ENCODE measurements at regions not wholly inside any gene's neighbourhood (a gene's known extent, or its start where the extent isn't known, plus 50 kb on each side); places are given as distances from the start of the nearest gene placed in this dataset.

DNA sequence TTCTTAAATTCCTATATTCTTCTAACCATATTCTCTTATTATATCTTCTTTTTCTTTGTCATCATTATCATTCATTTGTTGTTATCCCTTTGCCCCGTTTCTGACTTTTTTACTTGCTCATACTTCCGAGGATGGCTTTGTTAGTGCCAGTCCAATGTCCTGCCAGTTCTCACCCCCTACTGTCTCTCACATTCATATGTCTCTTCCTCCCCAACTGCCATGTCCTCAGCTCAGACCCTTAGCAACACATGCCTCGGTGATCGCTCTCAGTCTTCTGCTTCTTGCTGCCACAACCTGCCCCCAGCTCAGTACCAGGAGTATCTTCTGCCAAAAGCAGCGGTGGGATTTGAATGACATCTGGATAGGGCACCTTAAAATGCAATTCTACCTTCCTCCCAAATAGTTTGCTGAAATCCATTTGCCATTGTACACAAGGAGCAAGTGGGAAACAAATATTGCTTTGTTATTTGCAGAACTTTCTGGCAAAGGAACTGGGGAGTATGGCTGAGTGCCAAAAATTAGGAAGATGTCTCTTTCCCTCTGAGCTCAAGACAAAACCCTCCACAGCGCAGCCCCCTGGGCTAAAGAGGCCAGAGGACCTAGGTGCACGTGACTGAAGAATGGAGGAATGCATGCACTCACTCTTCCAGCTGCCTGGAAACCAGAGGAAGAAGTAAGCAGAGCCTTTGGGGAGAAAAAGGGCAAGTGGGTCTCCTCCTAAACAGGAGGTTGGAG lies 57.7 kb upstream of the CTNNB1 start:
- ATAC-seq (no peak), DNase-seq (no peak)
- no peak overlapping the region for H3K27ac ChIP-seq
- H3K4me3 ChIP-seq: no peak overlapping the region
- no peaks in the 10 kb centered on the region for H3K27me3 ChIP-seq
- H3K36me3 ChIP-seq: no peaks in the 10 kb centered on the region
- intact Hi-C loops (cut with DNase I): no loop called here
- TF ChIP-seq, protein P1, sequence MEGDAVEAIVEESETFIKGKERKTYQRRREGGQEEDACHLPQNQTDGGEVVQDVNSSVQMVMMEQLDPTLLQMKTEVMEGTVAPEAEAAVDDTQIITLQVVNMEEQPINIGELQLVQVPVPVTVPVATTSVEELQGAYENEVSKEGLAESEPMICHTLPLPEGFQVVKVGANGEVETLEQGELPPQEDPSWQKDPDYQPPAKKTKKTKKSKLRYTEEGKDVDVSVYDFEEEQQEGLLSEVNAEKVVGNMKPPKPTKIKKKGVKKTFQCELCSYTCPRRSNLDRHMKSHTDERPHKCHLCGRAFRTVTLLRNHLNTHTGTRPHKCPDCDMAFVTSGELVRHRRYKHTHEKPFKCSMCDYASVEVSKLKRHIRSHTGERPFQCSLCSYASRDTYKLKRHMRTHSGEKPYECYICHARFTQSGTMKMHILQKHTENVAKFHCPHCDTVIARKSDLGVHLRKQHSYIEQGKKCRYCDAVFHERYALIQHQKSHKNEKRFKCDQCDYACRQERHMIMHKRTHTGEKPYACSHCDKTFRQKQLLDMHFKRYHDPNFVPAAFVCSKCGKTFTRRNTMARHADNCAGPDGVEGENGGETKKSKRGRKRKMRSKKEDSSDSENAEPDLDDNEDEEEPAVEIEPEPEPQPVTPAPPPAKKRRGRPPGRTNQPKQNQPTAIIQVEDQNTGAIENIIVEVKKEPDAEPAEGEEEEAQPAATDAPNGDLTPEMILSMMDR (IDR thresholded peaks at IDR 0.05): no peak
- TF ChIP-seq POLR2A (IDR thresholded peaks at IDR 0.05): no peak
- H3K4me1 ChIP-seq: peaks cover 0 to 5% (median 0%) of the 10 kb centered on the region in 12 donors
- H3K9me3 ChIP-seq: peaks cover 0 to 11% (median 7%) of the 10 kb centered on the region in 12 donors
- 84 to 86% (median 85%) methylated on average over 7 of the region's 7 CpGs for WGBS, 4 donors

DNA sequence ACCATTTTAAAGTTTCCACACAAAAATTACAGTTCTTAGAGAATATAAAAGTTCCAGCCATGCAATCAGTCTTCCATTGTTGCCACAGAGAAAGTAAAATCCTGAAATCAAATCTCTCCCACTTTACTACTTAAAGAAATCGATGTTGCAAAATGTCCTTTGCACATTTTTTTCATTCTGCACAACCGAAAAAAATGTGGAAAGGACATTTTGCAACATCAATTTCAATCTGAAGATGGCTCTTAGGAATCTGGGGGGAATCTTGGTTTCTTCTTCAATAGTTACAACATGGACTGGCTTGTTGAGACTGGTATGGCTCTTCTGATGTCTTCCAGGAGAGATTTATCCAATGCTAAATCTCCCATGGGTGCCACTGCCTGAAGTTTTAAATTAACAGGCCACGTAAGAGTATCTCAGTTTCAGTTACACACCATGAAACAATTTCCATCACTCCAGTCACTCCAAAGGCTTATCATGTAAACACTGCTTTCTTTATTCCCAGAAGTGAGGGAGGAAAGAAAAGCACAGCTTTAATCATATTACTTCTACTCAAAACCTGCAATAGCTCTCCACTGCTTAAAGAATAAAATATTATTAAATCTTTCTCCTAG lies 55.8 kb upstream of the CTNNB1 start:
- intact Hi-C loops (cut with DNase I): no loop called here
- no peak overlapping the region for H3K4me3 ChIP-seq
- peaks cover 0 to 5% (median 0%) of the 10 kb centered on the region in 12 donors for H3K4me1 ChIP-seq
- no peak for DNase-seq
- TF ChIP-seq, protein P1 (IDR thresholded peaks at IDR 0.05): no peak
- 79 to 83% (median 81%) methylated on average over 3 of the region's 3 CpGs for WGBS, 4 donors
- H3K9me3 ChIP-seq: peaks cover 0 to 17% (median 10%) of the 10 kb centered on the region in 12 donors
- H3K27ac ChIP-seq: no peak overlapping the region
- no peak for ATAC-seq
- H3K36me3 ChIP-seq: no peaks in the 10 kb centered on the region
- H3K27me3 ChIP-seq: no peaks in the 10 kb centered on the region

DNA sequence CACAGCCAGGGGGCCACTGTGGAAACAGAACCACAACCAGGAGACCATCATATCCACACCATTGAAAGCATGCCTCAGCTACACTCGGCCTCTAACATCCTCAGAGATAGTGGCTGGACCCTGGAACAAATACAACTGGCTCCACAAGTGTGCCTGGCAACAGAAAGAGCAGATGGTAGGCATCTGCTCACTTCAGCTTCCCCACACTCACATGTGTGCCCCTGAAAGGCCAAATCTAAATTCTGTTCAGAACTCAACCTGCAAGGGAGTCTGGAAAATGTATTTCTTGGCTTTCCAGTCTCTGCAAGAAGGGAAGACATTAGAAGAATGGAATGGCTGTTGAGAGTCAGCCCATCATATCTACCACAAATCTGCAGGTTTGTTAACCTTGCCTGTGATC lies 54.7 kb upstream of the CTNNB1 start:
- 40 to 57% (median 46%) methylated on average over 1 of the region's 1 CpG for WGBS, 4 donors

DNA sequence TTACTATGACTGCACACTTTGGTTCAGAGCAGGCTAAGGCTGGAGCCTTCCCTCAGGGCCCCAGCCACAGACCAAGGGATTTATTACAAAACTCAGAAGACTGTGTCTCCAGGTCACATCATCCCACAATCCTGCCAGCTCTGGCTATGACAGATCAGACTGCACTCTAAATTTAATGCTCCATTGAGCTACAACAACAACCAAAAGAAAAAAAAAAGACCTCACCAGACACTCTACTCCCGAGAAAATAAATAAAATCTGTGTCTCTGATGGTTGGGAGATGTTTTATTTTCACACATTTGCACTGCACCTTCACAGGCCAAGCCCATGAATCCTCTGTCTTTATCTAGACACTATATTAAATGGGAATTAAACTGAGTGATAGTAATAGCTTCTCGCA lies 50.8 kb upstream of the CTNNB1 start:
- Histone ChIP-seq H3K4me1 (peaks cover 0 to 5% (median 0%) of the 10 kb centered on the region in 12 donors), H3K27ac (no peak overlapping the region), H3K9me3 (peaks cover 0 to 17% (median 10%) of the 10 kb centered on the region in 12 donors), H3K27me3 (no peaks in the 10 kb centered on the region), H3K4me3 (no peak overlapping the region), H3K36me3 (no peaks in the 10 kb centered on the region)
- intact Hi-C loops (cut with DNase I): no loop called here
- DNase-seq (no peak), ATAC-seq (no peak)
- WGBS, 4 donors: 85 to 93% (median 91%) methylated on average over 2 of the region's 2 CpGs
- TF ChIP-seq, protein P1 (IDR thresholded peaks at IDR 0.05): no peak
- no peak for TF ChIP-seq POLR2A (IDR thresholded peaks at IDR 0.05)

More for the DNA sequence above, 54.7 kb upstream of the CTNNB1 start:
- Histone ChIP-seq H3K9me3 (peaks cover 0 to 17% (median 10%) of the 10 kb centered on the region in 12 donors), H3K27me3 (no peaks in the 10 kb centered on the region), H3K4me3 (no peak overlapping the region), H3K4me1 (peaks cover 0 to 5% (median 0%) of the 10 kb centered on the region in 12 donors), H3K36me3 (no peaks in the 10 kb centered on the region), H3K27ac (no peak overlapping the region)
- TF ChIP-seq, protein P1 (IDR thresholded peaks at IDR 0.05): no peak
- no peak for TF ChIP-seq POLR2A (IDR thresholded peaks at IDR 0.05)
- intact Hi-C loops (cut with DNase I): no loop called here
- DNase-seq: no peak
- ATAC-seq: peak in 1 of 4 donors; percentile 27

All from heart left ventricle (tissue), 16 donors.